Left hindlimb (tissue), 1 donor: ENCODE measurements at regions not wholly inside any gene's neighbourhood (a gene's known extent, or its start where the extent isn't known, plus 50 kb on each side); places are given as distances from the start of the nearest gene placed in this dataset.
"Not testable (repeated sequence)": the region's sequence is repeated elsewhere in the genome, so short reads cannot be mapped to it uniquely, and the experiment has no call there.

ENCODE experiments used
- DNase-seq: peaks from one replicate; pipeline ENCODE4 v3.0.0-alpha.2; 2018

GRCh38 chr10:113501031-113501430, 51.8 kb upstream of the HABP2 start:
- not testable (repeated sequence) for DNase-seq
